Lung microvascular endothelial cell (primary cell): ENCODE measurements at regions not wholly inside any gene's neighbourhood (a gene's known extent, or its start where the extent isn't known, plus 50 kb on each side); places are given as distances from the start of the nearest gene placed in this dataset.
"Not testable (repeated sequence)": the region's sequence is repeated elsewhere in the genome, so short reads cannot be mapped to it uniquely, and the experiment has no call there.

ENCODE experiments used
- DNase-seq, 2 donors: peaks; one replicate each; pipeline versions ENCODE4 v3.0.0 to v3.0.0-alpha.2; 2010; ENCODE audit warnings: low read depth in 2 of 2

- no peak for DNase-seq
Observed at GRCh38 chrX:35392232-35392631, 405.9 kb upstream of the MAGEB16 start.

GRCh38 chrX:35406386-35406785 is 391.8 kb upstream of the MAGEB16 start:
- DNase-seq = no peak

- DNase-seq = no peak
Observed at GRCh38 chrX:35416782-35417181, 381.4 kb upstream of the MAGEB16 start.

- DNase-seq = no peak
Observed at GRCh38 chrX:35432056-35432455, 366.1 kb upstream of the MAGEB16 start.

GRCh38 chrX:35439034-35439660 is 359.0 kb upstream of the MAGEB16 start:
- DNase-seq = no peak

GRCh38 chrX:35439692-35440091 is 358.4 kb upstream of the MAGEB16 start:
- DNase-seq = no peak

- no peak for DNase-seq
Observed at GRCh38 chrX:35442421-35442820, 355.7 kb upstream of the MAGEB16 start.

GRCh38 chrX:35443091-35443582 is 355.0 kb upstream of the MAGEB16 start:
- not testable (repeated sequence) for DNase-seq

GRCh38 chrX:35444671-35445355 is 353.3 kb upstream of the MAGEB16 start:
- DNase-seq = no peak

- DNase-seq = no peak
Observed at GRCh38 chrX:35445912-35446311, 352.2 kb upstream of the MAGEB16 start.

- no peak for DNase-seq
Observed at GRCh38 chrX:35456891-35457290, 341.3 kb upstream of the MAGEB16 start.

- DNase-seq = no peak
Observed at GRCh38 chrX:35458142-35458541, 340.0 kb upstream of the MAGEB16 start.

GRCh38 chrX:35461164-35461563 is 337.0 kb upstream of the MAGEB16 start:
- no peak for DNase-seq

- not testable (repeated sequence) for DNase-seq
Observed at GRCh38 chrX:35496671-35497070, 301.5 kb upstream of the MAGEB16 start.

GRCh38 chrX:35497453-35497852 is 300.7 kb upstream of the MAGEB16 start:
- not testable (repeated sequence) for DNase-seq

- no peak for DNase-seq
Observed at GRCh38 chrX:35499071-35499862, 298.9 kb upstream of the MAGEB16 start.

- DNase-seq = no peak
Observed at GRCh38 chrX:35507701-35508100, 290.4 kb upstream of the MAGEB16 start.

- DNase-seq = not testable (repeated sequence)
Observed at GRCh38 chrX:35548003-35548402, 250.1 kb upstream of the MAGEB16 start.

GRCh38 chrX:35557916-35558315 is 240.2 kb upstream of the MAGEB16 start:
- no peak for DNase-seq

GRCh38 chrX:35561985-35562384 is 236.2 kb upstream of the MAGEB16 start:
- DNase-seq = no peak

- no peak for DNase-seq
Observed at GRCh38 chrX:35562395-35562794, 235.7 kb upstream of the MAGEB16 start.

GRCh38 chrX:35590210-35590609 is 207.9 kb upstream of the MAGEB16 start:
- no peak for DNase-seq
